SH-SY5Y (cell line): ENCODE measurements at regions not wholly inside any gene's neighbourhood (a gene's known extent, or its start where the extent isn't known, plus 50 kb on each side); places are given as distances from the start of the nearest gene placed in this dataset.

Source experiments
- GATA2 ChIP-seq: IDR thresholded peaks from 2 replicates; pipeline ENCODE4 v1.6.1; 2011; ENCODE audit warnings: mild to moderate bottlenecking, low read depth, low read length
- GATA3 ChIP-seq: IDR thresholded peaks from 2 replicates; pipeline ENCODE4 v1.6.1; 2011; ENCODE audit warnings: low read depth, mild to moderate bottlenecking, low read length, moderate library complexity

DNA sequence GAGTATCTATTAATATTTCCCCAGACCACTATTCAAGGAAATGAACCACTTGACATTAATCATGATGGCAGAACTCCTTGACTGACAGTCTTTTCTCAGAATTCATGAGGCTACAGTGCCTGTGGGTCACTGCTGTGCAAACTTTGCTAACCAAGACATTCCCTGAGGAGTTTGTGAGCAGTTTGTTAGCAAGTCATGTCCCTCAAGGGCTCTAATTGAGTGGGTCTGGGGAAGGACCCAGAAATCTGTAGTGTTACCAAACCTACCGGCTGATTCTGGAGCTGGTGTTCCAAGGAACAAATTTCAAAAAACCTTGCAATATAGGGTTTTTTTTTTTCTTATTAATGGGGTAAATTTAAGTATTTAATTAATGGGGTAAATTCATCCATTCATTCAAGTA is 103.2 kb upstream of the VANGL1 start:
- TF ChIP-seq GATA3 (no peak), GATA2 (no peak)
